Mononuclear cell (primary cell): ENCODE measurements at regions not wholly inside any gene's neighbourhood (a gene's known extent, or its start where the extent isn't known, plus 50 kb on each side); places are given as distances from the start of the nearest gene placed in this dataset.

Experiments used
- H3K27me3 ChIP-seq: 2 replicates; pipeline ENCODE4 v1.6.0; 2011; ENCODE audit warnings: low read length, control low read depth; ENCODE audit not compliant: insufficient read depth
- H3K4me1 ChIP-seq: 2 replicates; pipeline ENCODE4 v1.5.1; 2011; ENCODE audit warnings: mild to moderate bottlenecking, low read length, control low read depth; ENCODE audit not compliant: insufficient read depth
- H3K4me3 ChIP-seq: 2 replicates; pipeline ENCODE4 v1.5.1; 2011; ENCODE audit warnings: mild to moderate bottlenecking, low read length, moderate library complexity
- H3K9me3 ChIP-seq: 2 replicates; pipeline ENCODE4 v1.5.1; 2011; ENCODE audit warnings: low read depth, mild to moderate bottlenecking, control low read depth, low read length

GRCh38 chr3:181824961-181825360 lies 113.2 kb downstream of the SOX2 start:
- H3K9me3 ChIP-seq: no peaks in the 10 kb centered on the region
- no peaks in the 10 kb centered on the region for H3K27me3 ChIP-seq
- no peak overlapping the region for H3K4me3 ChIP-seq
- no peaks in the 10 kb centered on the region for H3K4me1 ChIP-seq

DNA sequence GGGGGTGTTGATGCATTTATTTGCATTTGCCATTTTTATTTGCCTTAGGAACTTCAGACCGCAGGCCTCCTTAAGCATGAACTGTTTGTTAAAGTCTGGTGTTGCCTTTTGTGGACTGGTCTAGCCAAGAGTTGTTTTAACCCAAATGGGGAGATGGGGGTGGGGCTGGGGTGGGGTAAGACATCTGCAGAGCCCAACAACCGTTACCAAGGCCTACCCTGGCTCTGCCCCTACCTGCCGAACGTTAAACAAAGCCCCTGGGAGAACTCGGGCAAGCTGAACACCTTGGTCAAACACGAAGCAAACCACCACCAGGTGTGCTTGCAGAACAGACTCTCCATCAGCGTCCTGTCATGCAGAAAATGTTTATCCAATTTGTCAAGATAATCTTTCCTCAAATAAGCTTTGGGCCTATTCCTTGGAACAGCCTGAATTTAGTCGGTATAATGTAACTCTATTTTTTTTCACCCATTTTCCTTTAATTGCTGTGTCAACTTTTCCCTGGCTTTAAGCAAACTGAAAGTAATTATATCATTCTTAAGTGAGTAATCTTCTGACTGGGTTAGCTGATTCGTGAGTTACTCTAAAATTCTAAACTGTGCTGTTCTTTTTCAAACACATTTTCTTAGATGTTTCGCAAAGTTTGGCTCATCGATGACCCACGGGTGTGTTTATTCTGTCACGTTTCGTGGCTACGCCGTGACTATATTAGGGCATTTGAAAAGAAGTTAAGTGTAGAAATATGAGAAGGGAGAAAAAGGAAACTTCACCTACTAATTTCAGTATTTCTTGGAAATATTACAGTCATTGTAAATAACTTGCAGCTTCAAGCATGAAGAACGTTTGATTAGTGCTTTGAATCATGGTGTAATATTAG lies 127.6 kb downstream of the SOX2 start:
- no peaks in the 10 kb centered on the region for H3K9me3 ChIP-seq
- H3K4me3 ChIP-seq: no peak overlapping the region
- no peaks in the 10 kb centered on the region for H3K27me3 ChIP-seq
- no peaks in the 10 kb centered on the region for H3K4me1 ChIP-seq

- no peaks in the 10 kb centered on the region for H3K4me1 ChIP-seq
- no peaks in the 10 kb centered on the region for H3K9me3 ChIP-seq
- no peaks in the 10 kb centered on the region for H3K27me3 ChIP-seq
- no peak overlapping the region for H3K4me3 ChIP-seq
Measured at GRCh38 chr3:181839916-181840297, 128.2 kb downstream of the SOX2 start.

GRCh38 chr3:181844211-181844610 lies 132.5 kb downstream of the SOX2 start:
- no peaks in the 10 kb centered on the region for H3K9me3 ChIP-seq
- no peaks in the 10 kb centered on the region for H3K27me3 ChIP-seq
- H3K4me3 ChIP-seq: no peak overlapping the region
- no peaks in the 10 kb centered on the region for H3K4me1 ChIP-seq

- Histone ChIP-seq H3K4me1 (no peaks in the 10 kb centered on the region), H3K9me3 (no peaks in the 10 kb centered on the region), H3K27me3 (no peaks in the 10 kb centered on the region), H3K4me3 (no peak overlapping the region)
Measured at GRCh38 chr3:181847276-181847675, 135.6 kb downstream of the SOX2 start.

DNA sequence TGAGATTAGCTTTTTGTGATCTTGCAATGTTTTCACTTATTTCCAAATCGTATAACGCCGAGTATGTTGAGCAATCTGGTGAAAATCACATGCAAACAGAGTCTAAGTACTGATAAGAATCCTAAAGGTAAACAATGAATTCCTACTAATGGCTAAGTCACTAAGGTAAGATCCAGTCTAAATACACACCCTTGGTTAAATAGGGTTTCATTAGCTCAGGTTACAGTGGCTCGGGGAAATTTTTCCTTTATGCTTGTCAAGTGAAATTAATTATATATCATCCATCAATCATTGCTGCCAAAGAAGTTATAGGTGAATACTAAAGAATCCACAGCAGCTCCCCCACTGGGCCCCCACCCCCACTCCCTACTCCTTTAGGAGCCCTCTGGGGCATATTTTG lies 139.3 kb downstream of the SOX2 start:
- Histone ChIP-seq H3K27me3 (no peaks in the 10 kb centered on the region), H3K4me1 (no peaks in the 10 kb centered on the region), H3K9me3 (no peaks in the 10 kb centered on the region), H3K4me3 (no peak overlapping the region)

DNA sequence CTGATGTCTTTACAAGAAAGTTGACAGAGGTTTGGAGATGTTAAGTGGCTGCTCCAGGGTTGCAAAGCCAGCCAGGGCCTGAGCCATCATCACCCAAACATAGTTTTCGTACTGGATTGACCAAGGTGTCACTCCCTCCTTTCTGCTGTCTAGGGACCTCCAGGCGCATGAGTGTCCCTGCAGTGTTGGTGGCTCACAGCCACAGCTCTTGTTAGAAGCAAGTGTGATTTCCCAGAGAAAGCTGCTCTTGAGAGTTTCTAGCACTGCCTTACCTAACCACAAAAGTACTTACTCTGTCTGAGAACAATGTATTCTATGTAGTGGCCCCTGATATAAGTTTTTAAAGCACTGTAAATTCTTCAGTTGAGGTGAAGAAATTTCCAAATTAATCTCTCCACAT lies 144.1 kb downstream of the SOX2 start:
- no peaks in the 10 kb centered on the region for H3K9me3 ChIP-seq
- no peak overlapping the region for H3K4me3 ChIP-seq
- H3K27me3 ChIP-seq: no peaks in the 10 kb centered on the region
- H3K4me1 ChIP-seq: no peaks in the 10 kb centered on the region

DNA sequence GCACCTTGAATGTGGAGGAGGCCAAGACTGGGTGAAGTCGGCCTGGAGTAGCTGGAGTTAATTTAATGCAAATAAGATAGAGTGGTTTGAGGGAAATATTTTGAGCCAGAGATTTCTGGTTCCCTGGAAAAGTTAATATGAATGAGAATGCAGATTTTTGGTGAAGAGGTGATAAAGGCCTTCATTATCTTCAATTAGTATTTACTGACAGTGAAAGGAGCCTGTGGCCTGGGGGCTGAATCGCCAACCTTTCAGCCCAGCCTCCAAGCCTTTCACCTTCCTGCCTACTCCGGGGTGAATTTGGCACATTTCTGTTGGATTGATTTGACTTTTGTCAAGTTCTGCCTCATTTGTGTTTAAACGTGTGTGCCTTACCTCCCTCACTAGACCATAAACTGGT lies 147.8 kb downstream of the SOX2 start:
- Histone ChIP-seq H3K27me3 (no peaks in the 10 kb centered on the region), H3K4me1 (no peaks in the 10 kb centered on the region), H3K4me3 (no peak overlapping the region), H3K9me3 (no peaks in the 10 kb centered on the region)

- Histone ChIP-seq H3K4me1 (no peaks in the 10 kb centered on the region), H3K9me3 (no peaks in the 10 kb centered on the region), H3K27me3 (no peaks in the 10 kb centered on the region), H3K4me3 (no peak overlapping the region)
Measured at GRCh38 chr3:181860235-181860634, 148.5 kb downstream of the SOX2 start.

DNA sequence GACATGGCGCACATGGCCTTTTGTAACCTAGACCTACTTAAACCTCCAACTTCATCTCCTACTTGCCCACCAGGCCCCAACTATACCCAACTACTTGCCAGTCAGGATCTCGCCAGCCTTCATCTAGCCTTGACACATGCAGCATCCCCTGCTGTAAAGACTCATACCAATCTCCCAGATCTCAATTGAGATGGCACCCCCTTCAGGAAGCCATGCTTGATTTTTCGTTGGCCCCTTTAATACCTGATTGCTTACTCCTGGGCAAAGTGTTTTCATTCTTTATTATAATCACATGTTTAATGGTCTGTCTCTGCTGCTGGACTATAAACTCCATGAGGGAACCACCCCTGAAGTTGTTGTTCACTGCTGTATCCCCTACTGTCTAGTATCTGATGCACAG lies 150.8 kb downstream of the SOX2 start:
- no peaks in the 10 kb centered on the region for H3K27me3 ChIP-seq
- no peaks in the 10 kb centered on the region for H3K4me1 ChIP-seq
- H3K9me3 ChIP-seq: no peaks in the 10 kb centered on the region
- H3K4me3 ChIP-seq: no peak overlapping the region

GRCh38 chr3:181868576-181869082 lies 156.9 kb downstream of the SOX2 start:
- Histone ChIP-seq H3K9me3 (no peaks in the 10 kb centered on the region), H3K4me3 (no peak overlapping the region), H3K4me1 (no peaks in the 10 kb centered on the region), H3K27me3 (no peaks in the 10 kb centered on the region)

DNA sequence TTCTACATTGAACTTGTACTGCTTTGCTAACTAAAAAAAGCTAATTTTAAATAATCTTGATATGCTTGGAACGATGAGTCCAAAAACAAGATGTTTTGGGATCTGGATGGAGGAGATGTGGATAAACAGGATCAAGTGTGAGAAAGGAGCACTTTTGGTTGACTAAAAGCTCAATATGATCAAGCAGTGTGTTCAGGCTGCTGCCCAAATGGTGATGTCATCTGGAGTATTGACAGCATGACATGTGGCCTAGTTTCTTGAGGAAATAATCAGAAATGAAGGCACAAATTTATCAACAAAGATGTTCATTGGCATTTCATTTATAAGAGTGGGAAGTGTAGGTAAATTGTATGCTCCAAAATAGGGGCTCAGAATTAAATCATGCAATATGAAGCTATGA lies 161.2 kb downstream of the SOX2 start:
- H3K27me3 ChIP-seq: no peaks in the 10 kb centered on the region
- H3K4me3 ChIP-seq: no peak overlapping the region
- no peaks in the 10 kb centered on the region for H3K9me3 ChIP-seq
- no peaks in the 10 kb centered on the region for H3K4me1 ChIP-seq

GRCh38 chr3:181879926-181880325 lies 168.2 kb downstream of the SOX2 start:
- no peaks in the 10 kb centered on the region for H3K4me1 ChIP-seq
- H3K4me3 ChIP-seq: no peak overlapping the region
- no peaks in the 10 kb centered on the region for H3K27me3 ChIP-seq
- H3K9me3 ChIP-seq: no peaks in the 10 kb centered on the region

- no peak overlapping the region for H3K4me3 ChIP-seq
- no peaks in the 10 kb centered on the region for H3K27me3 ChIP-seq
- H3K4me1 ChIP-seq: no peaks in the 10 kb centered on the region
- no peaks in the 10 kb centered on the region for H3K9me3 ChIP-seq
Measured at GRCh38 chr3:181880331-181880730, 168.6 kb downstream of the SOX2 start.

DNA sequence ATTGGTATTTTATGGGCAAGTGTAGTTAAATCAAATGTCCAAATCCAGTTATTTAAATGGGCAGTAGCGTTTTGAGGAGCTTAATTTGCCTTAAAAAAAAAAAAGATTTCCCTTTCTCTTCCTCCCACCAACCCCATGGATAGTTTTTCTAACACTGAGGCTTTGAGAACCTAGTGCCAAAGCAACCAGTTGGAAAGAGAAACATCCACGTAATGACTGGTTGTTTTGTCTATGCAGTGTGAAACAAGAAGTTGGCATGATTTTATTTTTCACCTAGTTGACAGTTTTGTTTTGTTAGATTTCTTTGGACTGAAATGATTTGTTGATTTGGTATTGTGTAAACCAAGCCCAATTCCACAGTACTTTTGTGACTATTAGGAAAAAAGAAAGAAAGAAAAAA lies 170.0 kb downstream of the SOX2 start:
- Histone ChIP-seq H3K4me1 (no peaks in the 10 kb centered on the region), H3K4me3 (no peak overlapping the region), H3K9me3 (no peaks in the 10 kb centered on the region), H3K27me3 (no peaks in the 10 kb centered on the region)
